Endometrium (tissue), 2 donors: ENCODE measurements at regions not wholly inside any gene's neighbourhood (a gene's known extent, or its start where the extent isn't known, plus 50 kb on each side); places are given as distances from the start of the nearest gene placed in this dataset.
A peak's percentile ranks its signal among the peaks of the same experiment; 100 is the strongest.
"Not testable (repeated sequence)": the region's sequence is repeated elsewhere in the genome, so short reads cannot be mapped to it uniquely, and the experiment has no call there.

Experiments used
- FAIRE-seq: peaks from 2 replicates; lab custom pipeline; 2012; peaks lifted over from hg19 to GRCh38; lab: Jason Lieb, UNC
- donor health status: control.
- donor health status: control.

DNA sequence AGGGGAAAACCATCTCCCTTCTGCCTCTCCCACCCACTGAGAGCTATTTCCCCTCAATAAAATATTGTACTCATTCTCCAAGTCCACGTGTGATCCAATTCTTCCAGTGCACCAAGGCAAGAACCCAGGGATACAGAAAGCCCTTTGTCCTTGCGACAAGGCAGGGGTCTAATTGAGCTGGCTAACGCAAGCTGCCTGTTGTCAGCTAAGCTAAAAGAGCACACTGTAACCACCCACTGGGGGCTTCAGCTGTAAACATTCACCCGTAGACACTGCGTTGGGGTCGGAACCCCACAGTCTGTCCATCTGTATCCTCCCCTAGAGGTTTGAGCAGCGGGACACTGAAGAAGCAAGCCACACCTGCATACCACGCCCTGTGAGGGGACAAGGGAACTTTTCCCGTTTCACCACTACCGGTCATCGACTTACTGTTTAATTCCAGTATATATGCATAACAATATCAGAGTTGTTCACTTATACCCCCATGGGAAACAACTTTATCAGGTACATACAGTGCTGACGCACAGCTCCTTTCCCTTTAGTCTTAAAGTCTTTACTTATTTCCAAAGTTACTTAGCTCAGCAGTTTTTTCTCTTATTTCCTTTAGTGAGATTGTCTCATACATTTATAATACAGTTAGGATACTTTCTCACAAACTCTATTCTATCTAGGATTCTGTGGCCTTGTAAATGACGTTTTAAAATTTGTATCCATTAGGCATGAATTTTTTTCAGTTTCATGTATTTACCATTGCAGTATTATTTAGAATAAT, 721.6 kb downstream of the ANKRD7 start:
- FAIRE-seq, result no peak

DNA sequence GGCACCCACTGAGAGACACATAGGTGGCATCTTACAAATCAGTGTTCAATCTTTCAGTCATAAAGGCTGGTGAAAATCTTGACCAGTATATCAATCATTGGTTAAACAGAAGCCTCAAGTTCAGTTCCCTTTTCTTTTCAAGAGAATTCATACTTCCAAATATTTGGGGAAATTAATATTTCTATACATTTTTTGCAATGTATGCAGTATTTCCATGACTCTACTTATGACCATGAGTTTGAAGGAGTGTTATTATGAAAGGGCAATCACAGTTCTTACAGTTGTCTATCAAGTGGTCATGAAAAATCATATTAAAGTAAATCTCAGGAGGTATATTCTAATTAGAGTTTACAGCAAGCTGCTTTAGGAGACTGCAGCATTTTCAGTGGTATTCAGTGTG, 724.0 kb downstream of the ANKRD7 start:
- no peak for FAIRE-seq

DNA sequence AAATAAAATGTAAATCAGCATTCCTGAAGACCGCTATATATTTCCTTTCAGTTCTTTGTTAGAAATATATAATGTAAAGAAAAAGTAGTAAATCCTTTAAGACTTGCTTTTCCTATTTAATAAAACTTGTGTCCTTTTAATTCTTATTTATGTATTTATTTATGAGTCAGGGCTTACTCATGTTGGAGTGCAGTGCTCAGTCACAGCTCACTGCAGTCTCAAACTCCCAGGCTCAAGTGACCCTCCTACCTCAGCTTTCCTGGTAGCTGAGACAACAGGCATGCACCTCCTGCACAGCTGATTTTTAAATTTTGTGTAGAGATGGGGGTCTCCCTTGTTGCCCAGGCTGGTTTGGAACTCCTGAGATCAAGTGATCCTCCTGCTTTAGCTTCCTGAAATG, 724.5 kb downstream of the ANKRD7 start:
- no peak for FAIRE-seq

DNA sequence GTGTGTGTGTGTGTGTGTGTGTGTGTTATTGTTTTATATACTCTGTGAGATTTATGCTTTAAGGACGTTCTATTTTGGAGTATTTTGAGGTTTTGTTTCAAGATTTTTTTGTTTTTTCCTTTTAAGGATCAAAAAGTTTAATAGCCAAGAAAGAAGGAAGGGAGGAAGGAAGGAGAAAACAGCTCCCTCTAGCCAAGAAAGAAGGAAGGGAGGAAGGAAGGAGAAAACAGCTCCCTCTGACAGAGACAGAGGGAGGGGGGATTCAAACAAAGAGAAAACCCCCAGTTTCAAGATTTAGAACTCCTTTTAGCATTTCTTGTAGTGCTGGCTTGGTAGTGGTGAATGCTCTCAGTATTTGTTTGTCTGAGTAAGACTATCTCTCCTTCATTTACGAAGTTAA, 731.8 kb downstream of the ANKRD7 start:
- not testable (repeated sequence) for FAIRE-seq

DNA sequence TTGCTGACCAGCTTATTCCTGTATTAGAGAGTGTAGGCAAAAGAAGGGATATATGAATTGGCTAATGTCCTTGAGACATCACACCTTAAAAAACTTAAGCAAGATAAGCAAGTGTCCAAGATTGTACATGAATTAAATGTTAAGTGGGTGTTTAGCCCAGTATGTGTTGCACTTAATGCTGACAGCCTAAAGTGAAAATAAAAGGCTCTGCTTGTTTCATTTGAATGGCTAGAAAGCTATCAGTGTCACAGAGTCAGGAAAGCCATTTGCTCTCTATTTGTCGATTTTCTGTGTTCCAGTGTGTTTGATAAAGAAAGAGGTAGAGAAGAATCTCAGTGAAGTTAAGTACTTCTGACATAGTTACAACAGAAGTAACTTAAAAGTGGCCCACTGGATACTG, 744.9 kb downstream of the ANKRD7 start:
- FAIRE-seq, result no peak

DNA sequence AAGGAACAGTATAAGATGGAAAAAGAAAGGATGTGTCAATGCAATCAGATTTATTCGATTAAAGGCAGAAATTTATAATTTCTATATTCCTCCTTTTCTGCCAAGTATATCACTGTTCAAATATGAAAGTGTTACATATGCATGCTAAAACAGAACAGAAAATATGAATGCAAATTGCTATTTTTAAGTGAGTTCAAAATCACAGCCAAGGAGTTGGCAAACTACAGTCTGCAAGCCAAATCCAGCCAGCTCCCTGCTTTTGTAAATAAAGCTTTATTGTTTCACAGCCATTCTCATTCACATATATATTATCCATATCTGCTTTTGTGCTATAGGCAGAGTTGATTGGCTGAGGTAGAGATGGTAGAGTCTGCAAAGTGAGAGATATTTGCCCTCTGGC, 747.2 kb downstream of the ANKRD7 start:
- FAIRE-seq, result no peak

DNA sequence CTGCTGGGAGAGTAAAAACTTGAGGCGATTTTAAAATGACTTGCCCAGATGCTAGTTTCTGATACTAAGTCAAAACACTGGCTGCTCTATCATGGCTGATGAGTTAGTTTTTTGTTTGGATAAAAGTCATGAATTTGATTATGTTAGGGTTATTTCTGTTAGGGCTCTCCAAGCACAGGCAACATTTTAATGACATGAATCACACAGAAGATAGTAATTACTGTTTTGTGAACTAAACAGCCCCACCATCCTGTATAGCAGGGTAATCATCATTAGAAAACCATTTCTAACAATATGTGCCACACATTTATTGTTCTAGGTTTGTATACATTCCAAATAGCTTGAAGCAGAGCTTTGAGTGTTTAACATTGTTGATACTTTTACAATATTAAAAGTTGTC, 750.3 kb downstream of the ANKRD7 start:
- FAIRE-seq, result peak; percentile 78

DNA sequence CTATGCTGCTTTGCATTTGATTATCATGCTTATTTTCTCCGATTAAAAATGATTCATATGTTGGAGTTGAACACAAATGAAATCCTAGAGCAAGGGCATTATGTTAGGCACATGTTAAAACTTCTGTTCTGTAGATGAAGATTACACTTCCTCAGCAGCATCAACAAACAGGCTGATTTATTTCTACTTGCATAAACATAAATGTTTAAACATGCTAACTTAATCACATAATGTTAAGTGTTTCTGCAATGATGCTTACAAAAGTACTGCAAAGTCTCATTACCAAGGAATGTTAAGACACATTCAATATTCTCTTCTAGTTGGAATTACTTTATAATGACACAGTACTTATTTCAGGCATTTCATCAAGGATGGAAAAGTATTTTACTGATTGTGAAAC, 770.8 kb downstream of the ANKRD7 start:
- FAIRE-seq, result no peak

DNA sequence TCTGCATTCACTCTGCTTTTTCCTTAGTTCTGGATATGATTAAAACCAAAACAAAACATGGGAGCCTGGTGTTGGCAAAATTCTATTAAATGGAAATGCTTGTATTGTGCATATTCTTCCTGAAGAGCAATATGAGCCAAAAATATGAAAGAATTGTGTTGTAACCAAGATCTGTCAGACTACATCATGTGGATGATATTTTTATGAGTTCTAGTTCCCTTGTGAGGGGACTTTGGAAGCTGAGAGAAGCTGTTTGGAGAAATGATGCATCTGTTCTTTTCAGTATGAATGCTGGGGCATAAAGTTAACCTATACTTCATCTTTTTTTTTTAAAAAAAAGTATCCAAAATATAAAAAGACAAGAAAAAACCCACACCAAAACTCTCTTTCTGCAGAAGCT, 782.7 kb downstream of the ANKRD7 start:
- FAIRE-seq, result no peak

DNA sequence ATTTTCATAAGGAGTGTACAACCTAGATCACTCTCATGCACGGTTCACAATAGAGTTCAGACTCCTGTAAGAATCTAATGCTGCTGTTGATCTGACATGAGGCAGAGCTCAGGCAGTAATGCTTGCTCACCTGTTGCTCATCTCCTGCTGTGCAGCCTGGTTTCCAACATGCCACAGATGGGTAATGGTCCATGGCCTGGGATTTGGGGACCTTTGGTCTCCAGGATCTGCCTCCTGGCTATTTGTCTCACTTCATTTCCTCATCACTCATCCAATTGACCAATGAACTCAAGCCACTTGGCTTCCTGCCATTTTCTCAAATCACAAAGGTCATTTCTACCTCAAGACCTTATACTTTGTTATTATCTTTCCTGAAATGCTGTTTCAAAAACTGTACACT, 786.1 kb downstream of the ANKRD7 start:
- no peak for FAIRE-seq

DNA sequence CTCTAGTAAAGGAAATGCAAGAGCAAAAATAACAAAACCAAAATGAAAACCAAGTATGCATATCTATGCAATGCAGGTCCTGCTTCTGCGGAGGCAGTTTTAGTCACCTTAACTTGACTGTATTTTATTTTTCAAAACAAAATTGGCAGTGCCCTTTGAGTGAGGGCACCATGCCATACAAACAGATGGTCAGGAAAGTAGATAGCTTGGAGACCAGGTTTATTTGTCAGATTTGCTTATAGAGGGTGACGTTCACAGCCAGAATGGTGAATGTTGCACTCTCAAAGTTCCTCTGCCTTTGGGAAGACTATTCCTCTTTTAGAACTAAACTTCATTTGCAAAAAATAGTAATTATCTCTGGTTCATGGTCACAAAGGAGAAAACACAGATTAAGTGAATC, 801.9 kb downstream of the ANKRD7 start:
- FAIRE-seq, result no peak

DNA sequence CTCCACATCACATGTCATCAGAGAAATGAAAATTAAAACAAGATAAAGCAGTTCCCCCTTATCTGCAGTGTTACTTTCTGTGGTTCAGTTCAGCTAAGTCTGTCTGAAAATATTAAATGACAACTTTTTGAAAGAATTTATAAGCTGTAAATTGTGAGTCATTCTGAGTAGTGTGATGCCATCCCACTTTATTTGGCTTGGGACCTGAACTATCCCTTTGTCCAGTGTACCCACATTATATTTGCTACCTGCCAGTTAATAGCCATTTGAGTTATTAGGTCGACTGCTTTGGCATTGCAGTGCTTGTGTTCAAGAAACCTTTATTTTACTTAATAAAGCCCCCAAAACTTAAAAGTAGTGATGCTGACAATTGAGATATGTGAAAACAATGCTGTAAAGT, 804.2 kb downstream of the ANKRD7 start:
- FAIRE-seq, result no peak

DNA sequence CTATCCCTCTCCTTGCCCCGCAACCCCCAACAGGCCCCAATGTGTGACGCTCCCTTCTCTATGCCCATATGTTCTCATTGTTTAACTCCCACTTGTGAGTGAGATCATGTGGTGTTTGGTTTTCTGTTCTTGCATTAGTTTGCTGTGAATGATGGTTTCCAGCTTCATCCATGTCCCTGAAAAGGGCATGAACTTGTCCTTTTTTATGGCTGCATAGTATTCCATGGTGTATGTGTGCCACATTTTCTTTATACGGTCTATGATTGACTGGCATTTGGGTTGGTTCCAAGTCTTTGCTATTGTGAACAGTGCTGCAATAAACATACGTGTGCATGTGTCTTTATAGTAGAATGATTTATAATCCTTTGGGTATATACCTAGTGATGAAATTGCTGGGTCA, 807.6 kb downstream of the ANKRD7 start:
- not testable (repeated sequence) for FAIRE-seq

DNA sequence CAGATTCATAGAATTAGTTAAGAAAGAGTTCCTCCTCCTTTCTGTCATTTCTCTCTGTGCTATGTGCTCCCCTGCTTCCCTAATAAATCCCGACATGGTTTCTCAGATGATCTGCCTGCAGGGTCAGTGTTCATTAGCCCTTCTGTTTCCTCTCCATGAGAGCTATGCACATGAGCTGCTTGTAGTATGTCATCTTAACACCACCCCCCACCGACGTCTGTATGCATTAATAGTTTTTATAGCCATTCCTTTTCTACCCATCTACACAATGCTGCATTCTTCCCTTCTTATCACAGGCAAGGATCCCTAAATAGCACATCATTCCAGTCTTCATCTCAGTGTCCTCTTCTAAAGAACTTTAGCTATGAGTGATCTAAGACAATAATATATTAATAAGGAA, 809.1 kb downstream of the ANKRD7 start:
- no peak for FAIRE-seq

DNA sequence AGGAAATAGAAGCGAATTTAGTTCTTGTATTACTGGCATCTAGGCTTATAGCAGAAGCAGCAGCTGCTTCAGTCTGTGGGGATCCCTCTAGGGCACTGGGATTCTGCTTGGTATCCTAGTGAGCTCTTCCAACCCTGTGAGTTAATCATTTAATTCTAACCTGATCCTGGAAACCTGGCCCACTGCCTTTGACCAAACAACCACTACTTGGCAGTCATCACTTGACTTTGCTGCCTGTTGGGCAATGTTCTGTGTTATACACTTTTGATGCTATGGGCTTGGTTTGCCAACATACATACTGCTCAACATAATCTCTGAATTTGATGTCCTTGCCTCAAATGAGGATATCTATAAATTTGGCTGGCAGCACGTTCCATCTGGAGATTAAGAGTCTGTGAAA, 813.4 kb downstream of the ANKRD7 start:
- no peak for FAIRE-seq

DNA sequence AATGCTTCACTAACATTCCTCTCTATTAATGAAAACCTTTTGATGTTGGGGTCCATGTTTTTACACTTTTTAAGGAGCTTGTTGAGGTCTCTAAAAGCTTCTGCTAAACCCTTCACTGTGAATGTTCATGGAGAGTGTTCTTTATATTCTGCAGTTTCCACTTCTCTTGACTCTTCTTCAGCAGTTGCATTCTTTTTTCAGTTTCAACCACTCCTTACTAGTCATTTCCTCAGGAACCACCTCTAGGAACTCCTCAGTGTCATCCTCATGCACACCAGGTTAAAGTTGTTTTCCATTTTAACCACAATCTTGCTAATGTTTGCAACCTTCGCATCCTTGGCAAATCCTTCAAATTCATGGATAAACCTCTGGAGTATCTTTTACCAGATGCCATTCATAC, 821.6 kb downstream of the ANKRD7 start:
- no peak for FAIRE-seq

DNA sequence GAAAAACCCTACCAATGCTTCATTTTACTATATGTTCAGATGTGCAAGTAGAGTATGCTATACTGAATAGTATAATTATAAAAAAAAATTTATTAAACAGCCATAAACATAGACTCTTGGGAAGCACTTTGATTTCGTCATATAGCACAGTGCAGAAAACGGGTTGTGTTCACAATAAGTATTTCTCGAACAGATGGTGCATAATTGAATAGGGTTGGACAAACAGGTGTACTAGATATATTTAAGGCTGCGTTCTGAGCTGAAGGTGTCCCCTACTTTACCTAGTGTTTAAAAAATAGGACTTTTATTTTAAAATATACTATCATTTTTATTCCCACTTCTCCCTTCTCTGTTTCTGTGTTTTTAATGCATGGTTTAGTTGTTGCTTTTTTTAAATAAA, 841.5 kb downstream of the ANKRD7 start:
- FAIRE-seq, result no peak

DNA sequence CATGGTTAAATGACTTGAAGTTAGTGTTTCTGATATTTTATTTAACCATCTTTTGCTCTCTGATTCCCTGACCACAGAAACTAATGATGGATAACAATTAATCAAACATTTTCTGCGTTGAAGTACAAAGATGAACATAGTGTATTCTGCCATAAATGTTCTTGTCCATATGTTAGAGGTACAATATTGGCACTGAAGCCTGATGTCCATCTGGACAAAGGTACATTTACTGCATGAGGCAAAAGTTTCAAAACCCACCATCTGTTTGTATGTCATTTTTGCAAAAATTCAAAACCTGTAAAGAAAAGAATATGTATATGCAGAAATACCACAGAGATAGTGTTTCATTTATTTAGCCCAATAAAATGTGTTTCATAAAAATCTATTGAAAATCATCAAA, 861.5 kb downstream of the ANKRD7 start:
- no peak for FAIRE-seq

DNA sequence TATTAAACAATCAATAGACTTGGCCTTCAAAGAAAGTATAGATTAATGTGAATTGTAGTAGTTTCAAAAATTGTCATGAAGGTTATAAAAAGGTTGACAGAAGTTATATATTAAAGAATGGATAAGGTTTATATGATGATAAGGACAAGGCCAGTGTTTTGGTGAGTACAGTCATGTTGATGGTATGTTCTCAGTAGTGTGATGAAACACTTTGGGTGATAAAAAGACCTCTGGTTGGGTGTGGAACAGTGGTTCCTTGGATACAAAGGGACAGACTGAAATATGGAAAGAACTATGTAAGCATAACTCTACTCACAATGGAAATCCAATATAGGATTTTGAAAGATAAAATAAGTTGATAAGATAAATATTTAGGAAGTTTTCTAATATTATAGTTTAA, 866.3 kb downstream of the ANKRD7 start:
- FAIRE-seq, result no peak

DNA sequence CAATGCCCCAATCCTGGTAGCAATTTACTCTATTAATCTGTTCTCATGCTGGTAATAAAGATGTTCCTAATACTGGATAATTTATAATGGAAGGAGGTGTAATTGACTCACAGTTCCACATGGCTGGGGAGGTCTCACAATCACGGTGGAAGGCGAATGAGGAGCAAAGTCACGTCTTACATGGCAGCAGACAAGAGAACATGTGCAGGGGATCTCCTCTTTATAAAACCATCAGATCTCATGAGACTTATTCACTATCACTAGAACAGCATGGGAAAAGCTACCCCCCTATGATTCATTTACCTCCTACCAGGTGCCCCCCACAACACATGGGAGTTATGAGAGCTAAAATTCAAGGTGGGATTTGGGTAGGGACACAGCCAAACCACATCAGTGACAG, 872.2 kb downstream of the ANKRD7 start:
- no peak for FAIRE-seq

DNA sequence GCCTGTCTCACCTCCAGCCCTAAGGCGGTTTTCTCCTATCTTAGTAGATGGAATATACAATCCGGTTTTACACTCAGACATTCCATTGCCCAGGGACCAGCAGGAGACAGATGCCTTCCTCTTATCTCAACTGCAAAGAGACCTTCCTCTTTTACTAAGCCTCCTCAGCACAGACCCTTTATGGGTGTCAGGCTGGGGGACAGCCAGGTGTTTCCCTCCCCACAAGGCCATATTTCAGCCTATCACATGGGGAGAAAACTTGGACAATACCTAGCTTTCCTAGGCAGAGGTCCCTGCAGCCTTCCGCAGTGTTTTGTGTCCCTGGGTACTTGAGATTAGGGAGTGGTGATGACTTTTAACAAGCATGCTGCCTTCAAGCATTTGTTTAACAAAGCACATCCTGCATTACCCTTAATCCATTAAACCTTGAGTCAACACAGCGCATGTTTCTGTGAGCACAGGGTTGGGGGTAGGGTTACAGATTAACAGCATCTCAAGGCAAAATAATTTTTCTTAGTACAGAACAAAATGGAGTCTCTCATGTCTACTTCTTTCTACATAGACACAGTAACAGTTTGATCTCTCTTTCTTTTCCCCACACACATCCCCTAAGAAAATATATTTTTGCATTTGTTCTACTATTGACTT, 876.2 kb downstream of the ANKRD7 start:
- FAIRE-seq, result not testable (repeated sequence)

DNA sequence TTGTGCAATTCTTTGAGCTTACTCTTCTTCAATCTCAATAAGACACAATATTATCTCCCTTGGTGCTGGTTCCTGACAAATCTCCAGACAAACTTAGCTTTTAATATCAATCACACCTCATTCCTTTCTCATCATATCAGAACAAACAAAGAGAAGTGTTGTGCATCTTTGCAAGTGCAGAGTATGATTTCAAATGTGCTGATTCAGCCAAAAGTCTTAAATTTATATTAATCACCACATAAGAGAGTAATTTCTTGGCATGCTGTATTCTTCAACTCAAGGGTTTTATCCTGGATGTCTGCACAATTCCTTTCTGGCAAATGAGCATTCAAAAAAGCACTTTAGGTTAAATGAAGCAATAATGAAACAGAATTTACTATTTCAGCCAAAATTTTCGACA, 877.8 kb downstream of the ANKRD7 start:
- FAIRE-seq, result no peak

DNA sequence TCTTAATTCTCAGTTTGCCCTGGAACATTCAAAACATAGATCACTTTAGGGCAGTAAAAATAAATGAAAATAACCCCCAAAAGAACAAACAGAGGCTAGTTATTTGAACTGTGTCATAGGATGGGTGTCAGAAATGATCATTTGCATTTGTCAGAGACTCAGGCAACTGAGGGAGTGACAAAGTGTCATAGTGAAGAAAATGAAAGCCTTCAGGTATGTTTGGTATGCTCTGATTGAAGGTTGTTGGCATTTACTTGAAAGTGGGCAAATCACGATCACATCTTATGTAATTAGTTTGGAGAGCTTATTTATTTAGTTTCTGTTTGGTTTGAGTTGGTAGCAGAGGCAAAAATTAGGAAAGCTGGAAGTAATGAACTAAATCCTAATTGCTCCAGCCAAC, 880.9 kb downstream of the ANKRD7 start:
- no peak for FAIRE-seq

DNA sequence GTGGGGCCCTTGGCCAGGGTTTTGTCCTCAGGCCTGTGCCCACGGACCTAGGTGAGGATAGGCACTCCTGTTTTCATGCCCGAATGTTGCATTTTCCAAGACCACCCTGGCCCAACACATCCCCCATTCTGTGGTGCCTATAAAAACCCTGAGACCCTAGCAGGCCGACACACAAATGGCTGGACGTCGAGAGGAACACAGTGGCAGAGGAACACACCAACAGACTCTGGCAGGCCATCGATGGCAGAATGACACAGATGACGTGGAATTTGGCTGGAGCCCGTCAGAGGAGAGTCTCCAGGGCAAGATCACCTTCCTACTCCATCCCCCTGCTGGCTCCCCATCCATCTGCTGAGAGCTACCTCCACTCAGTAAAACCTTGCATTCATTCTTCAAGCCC, 898.8 kb downstream of the ANKRD7 start:
- no peak for FAIRE-seq
